NCI-H146 treated with DMSO at 0.1 percent for 48 hours (cell line): ENCODE measurements at regions not wholly inside any gene's neighbourhood (a gene's known extent, or its start where the extent isn't known, plus 50 kb on each side); places are given as distances from the start of the nearest gene placed in this dataset.
"Not testable (repeated sequence)": the region's sequence is repeated elsewhere in the genome, so short reads cannot be mapped to it uniquely, and the experiment has no call there.

Experiments
- DNase-seq: peaks from one replicate; lab custom pipeline; 2025; ENCODE audit not compliant: unreplicated experiment; lab: John Stamatoyannopoulos, UW

DNA sequence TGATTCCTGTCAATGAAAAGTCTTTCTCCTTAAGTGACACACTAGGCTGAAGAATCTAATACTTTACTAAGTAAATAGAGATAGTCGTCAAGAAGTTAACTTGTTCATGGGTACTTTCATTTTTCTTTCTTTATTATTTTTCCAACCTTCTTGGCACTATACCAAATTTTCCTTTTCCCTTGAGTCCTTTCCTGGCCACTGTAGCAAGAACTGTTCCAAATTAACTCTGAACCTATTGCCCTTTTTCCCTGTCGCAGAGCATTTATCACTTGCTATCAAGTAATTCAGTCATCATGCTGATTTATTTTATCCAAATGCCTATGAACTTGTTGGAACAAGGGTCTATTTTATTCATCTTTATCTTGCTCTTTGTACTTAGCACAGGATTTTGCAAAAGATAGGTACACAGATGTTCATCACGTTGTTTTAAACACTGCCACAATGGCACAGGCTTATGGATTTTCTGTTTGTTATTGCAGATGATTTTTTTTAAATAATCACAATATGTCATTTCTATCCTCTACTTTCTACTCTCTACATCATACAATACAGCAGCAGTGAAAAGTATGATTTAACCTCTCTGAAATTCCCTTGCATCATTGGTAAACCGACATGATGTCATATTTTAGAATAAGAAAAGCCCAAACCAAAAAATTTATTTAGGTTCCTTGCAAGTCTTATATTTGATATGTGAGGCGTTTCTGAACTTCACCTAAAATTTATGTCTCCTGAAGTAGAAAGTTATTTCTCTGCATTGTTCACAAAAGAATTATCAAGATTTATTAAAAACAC, 2352.3 kb downstream of the PCDH7 start:
- DNase-seq, result no peak

DNA sequence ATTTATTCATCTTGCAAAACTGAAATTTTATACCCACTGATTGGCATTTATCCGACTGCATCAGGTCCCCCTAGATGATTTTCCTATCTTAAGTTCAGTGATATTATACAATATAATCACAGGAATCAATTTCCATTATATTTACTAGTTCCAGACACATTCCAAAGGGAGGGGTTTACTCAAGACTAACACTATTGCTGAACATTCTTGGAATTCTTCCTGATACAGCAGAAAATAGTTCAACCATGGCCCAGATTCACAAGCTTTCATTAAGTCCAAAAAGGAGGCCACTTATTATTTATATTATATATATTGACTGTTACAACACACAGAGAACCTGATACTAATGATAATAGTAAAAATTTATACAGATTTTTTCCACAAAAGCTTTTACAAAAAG, 2353.6 kb downstream of the PCDH7 start:
- DNase-seq, result no peak

DNA sequence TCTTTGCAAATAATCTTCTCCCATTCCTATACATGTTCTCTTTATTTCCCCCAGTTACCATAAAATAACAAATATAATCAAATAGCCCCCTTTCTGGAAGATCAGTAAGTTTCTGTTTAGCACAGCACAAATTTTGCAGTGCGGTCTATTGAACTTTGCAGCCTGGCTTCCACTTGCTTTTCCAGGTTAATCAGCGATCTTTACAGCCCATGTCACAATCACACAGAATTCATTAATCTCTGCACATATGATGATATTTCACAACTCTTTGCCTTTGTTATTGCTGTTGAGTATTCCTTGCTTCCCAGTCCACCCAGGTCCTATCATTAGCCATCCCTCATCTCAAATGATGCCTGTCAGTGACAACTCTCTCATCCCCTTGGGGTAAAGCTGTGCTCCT, 2358.0 kb downstream of the PCDH7 start:
- no peak for DNase-seq

DNA sequence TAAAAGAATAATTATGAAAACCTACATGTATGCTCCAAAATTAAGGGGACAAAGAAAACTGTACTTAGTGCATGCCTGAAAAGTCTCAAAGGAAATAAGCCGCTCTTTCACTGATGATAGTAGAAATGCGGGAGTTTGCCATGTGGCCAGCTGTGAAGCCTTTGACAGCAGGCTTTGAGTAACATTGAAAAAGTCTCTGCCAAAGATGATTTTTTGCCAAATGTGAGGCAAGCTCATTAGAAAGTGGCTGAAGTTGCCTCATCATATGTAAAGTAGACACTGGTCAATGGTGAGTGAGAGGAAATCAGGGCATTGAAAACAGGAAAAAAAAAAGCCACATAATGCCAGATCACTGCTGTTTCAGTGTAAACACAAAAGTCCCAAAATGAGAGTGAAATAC, 2360.1 kb downstream of the PCDH7 start:
- no peak for DNase-seq

DNA sequence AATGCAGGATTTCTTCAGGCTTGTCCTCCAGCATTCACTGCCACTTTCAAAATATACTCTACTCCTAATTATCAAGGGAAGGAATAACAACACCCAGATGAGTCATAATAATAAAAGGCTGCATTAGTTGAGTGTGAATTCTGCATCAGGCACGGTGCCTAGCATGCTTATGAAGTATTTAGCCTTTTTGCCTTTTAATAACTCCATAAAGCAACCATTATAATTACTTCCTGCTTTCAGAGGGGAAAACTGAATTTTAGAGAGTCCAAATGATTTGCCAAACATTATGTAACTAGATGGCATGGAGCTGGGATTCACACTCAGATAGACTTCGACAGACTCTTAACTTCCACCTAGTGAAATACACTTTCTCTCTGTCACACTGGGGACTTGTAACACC, 2365.5 kb downstream of the PCDH7 start:
- no peak for DNase-seq

DNA sequence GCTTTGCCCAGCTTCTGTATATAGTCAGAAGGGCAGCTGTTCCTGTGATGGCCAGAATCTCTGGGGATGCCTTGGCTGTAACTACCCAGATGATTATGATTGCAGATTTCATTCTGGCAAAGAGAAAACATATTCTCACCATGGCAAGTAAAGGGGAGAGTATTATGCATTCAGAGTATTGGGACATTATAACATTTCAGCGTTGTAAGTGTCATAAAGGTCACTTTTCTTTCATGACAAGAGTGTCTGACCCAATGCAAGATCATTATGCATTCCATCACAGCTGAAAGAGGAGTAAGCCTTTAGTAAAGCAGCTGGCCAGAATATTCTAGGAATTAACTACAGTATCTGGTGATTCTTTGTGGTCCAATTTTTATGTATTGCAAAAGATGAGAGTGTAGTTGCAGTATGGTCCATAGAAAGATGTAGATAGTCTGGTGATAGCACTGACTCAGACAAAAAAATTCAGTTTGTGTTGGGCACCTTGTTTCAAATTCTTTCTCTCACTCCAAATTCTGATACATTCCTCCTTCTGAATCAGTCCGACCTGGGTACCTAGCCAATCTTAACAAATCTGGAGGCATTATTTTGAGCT, 2366.3 kb downstream of the PCDH7 start:
- no peak for DNase-seq

DNA sequence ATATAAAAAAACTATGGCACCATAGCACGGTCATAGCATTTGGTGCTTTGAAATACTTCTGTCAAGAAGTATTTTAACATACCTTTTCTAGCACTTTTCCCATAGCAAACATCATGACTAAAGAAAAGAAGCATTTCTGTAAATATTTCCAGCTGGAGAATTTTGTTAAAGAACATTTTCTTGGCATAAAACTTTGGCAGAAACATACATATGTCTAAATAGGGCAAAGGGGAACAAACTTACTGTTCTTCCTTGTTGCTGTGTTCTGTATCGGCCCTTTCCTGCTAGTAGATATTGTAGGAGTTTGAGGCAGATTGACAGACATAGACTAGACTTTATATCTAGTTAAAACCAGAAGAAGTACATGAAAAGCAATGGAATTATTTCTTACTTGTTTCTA, 2368.5 kb downstream of the PCDH7 start:
- DNase-seq, result no peak

DNA sequence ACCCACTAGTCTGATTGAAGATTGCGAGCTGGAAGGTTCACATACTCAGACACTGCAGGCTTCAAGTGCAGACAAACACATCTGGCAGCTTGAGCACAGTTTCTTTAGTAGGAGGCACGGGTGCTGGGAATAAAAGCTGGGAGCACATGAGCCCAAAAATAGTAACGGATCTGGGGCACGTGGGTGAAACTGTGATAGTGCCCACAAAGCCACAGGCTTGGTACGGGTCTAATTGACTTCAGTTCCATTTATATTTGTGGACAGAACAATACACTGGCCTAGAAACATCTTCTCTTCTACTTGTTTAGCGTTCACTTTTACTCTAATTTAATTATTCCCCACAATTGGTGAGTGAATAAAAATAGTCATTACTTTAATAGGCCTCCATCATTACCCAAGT, 2370.7 kb downstream of the PCDH7 start:
- DNase-seq, result no peak

DNA sequence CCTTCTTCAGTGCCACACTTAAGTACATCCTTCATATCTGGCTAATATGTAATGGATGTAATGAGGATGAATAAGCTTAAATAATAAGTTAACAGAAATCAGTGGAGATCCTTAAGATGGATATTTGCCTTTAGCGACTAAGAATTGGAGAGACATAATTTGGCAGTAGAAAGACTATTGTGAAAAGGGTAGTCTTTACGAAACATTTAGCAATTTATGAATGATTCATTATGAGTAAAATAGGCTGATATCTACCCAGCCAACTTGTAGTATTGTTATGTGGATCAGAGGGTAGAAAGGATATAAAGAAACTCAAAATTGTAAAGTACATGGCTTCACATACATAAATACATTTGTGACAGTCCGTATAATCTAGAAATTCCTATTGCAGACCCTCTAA, 2371.8 kb downstream of the PCDH7 start:
- DNase-seq, result no peak

DNA sequence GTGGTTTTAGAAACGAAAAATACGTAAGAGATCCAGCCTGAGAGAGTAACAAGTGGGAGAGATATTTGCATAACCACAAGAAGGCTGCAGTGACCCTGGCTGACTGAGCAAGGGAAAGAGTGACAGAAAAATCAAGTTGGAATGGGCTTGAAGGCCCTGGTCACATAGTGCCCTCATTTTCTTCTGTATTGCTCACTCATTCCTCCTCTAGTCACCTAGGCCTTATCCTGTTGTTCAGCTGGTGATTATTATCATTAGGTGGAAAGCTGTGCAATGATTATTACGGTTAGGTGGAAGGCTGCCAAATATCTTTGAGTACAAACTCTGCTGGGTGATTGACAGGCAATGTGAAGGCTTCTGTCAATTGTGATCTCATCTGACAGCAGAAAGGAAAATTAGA, 2384.1 kb downstream of the PCDH7 start:
- DNase-seq, result no peak

DNA sequence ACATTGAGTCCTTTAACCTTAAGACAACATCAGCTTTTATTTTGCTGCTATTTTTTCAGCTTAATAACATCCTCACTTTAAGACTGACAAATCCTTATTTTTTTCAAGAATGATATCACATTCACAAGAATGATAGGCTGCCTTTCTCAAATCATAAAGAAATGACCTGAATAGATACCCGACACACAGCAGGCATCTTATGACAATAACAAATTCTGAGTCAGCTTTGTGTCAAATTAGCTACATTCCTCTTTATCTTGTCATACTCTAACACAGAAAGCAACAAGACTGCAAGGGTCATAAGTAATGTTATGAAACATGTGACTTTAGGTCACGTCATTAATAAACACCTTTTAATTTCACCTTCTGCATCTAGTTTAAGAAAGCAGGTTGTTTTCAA, 2387.6 kb downstream of the PCDH7 start:
- DNase-seq, result no peak

DNA sequence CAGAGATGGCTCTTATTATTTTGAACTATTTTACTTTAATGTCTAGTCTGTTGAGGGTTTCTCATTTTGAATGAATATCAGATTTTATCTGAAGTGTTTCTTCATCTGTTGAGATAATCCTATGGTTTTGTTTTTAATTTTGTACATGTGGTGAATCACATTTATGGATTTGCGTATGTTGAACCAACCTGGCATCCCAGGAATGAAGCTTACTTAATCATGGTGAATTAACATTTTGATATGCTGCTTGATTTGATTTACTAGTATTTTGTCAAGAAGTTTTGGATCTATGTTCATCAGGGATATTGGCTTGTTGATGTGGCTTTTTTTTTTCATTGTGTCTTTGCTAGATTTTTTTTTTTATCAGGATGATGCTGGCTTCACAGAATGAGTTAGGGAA, 2390.9 kb downstream of the PCDH7 start:
- no peak for DNase-seq

DNA sequence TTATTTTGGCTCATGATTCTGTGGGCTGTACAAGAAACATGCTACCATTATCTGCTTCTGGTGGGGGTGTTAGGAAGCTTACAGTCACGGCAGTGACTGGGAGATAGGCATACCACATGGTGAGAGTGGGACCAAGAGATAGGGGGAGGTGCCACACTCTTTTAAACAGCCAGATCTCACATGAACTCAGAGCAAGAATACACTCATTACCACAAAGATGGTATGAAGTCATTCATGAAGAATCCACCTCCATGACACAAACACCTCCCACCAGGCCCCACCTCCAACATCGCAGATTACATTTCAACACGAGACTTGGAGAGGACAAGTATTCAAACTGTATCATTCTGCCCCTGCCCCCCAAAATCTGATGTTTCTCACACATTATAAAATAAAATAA, 2396.7 kb downstream of the PCDH7 start:
- no peak for DNase-seq

DNA sequence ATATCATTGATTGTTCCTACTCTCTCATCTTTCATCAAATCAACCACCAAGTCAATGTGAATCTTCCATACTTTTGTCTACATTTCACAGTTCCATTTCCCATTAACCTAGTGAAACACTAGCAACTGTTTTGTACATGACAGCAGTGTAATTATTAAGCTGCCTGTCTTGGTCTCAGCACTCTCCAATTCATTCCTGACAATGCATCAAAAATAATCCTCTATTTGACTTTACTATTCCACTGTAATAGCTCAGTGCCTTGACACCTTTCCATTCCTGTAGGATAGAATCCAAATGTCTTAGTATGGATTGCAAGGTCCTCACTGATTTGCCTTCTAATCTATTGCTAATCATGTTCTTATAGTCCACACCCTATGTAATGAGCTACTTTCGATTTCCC, 2405.8 kb downstream of the PCDH7 start:
- no peak for DNase-seq

DNA sequence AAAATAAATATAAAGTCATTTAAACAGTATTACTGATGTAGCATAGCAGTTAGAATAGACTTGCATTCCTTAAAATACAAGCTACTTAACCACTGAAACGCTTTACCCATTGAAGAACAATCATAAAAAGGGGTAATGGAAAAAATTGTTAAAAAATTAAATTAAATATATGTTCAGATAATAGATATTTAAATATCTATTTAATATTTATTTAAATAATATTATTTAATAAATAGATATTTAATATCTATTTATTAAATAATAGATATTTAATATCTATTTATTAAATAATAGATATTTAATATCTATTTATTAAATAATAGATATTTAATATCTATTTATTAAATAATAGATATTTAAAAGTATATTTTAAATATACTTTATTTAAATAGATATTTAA, 2410.5 kb downstream of the PCDH7 start:
- not testable (repeated sequence) for DNase-seq

DNA sequence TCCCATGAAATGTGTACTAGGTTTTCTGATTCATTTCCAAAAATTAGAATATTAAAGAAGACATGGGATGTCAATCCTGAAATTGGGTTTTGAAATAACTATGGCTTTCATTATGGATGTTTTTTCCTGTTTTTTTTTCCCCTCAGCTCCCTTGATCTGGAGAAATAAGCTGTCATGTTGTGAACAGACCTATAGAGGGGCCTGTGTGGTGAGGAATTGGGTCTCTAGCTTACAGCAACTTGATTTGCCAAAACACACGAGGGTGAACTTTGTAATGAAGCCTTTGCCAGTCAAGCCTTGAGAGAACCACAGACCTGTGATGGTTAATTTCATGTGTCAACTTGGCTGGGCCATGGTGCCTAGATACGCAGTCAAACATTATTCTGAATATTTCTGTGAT, 2413.6 kb downstream of the PCDH7 start:
- no peak for DNase-seq

DNA sequence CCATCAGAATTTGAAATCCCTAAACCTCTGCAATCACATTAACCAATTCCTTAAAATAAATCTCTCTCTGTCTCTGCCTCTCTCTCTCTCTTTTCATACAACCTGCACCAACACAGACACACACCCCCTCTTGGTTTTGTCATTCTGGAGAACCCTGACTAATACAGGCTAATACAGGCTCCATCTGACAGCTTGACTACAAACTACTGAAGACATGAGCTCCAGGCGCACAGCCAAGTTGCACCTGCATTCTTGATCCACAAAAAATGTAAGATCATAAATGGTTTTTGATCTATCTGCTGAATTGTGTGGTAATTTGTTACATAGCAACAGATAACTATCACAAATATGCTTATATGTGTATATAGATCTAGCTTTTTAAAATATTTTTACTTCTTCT, 2414.2 kb downstream of the PCDH7 start:
- DNase-seq, result no peak

DNA sequence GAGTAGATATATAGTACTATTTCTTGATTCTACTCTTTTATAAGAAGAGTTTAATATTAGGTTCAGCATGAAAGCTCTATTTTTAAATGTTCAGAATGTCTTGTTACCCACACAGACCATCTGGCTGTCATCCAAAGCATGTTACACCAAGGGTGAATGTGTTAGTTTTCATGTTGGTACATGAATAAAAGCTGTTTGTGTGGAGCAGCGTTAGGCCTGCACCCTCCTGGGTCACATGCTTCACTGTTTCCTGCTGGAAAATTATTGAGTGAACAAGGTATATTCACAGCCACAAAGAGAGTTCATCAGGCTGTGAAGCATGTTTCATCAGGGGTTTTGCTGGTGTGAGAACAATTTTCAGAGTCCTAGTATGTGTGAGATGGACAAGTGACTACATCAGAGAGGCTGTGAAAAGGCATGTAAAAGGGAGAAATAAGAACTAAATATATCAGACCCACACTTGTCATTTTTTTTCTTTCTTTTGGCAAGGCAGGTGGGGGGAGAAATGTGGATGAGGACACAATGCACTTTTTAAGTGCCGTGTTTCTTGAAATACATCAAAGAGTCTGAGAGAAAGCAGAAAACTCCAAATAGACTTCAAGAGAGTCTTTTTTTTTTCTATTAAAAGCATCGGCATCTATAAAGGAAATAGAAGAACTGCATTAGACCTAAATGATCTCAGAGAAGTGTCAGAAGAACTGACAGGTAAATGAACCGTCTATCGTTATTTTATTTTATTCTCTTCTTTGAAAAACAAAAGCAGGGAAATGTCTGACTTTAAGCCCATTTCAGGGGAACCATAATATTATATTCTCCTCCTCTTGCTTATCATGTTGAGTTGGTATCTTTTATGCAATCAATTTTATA, 2429.7 kb downstream of the PCDH7 start:
- DNase-seq, result no peak

DNA sequence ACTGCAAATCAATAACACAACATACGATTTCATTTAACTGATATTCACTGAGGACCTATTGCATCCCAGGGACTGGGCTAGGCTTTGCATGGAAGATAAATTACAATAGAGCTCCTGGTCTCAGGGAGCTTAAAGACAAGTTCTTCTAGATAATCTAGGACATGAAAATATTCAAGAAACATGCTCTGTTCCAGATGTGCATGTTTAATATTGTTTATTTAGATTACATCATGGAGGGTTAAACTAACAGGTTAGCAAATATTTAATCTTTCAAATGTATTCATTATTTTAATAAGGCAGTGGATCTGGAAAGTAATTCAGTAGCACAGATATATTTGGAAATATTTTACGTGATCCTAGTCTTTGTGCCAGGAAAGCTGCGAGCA, 2430.3 kb downstream of the PCDH7 start:
- no peak for DNase-seq

DNA sequence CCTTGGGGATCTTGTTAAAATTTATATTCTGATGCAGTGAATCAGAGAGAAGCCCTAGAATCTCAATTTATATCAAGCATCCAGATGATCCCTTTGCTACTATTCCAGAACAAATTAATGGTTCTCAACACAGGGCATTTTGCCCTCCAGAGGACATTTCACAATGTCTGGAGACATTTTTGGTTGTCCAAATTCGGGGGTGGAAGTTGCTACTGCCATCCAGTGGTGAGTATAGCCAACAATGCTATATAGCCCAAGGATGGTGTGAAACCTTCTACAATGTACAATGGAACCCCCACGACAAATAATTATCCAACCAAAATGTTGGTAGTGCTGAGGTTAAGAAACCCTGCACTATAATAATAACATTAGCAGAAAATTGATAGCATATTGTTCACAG, 2440.0 kb downstream of the PCDH7 start:
- no peak for DNase-seq

DNA sequence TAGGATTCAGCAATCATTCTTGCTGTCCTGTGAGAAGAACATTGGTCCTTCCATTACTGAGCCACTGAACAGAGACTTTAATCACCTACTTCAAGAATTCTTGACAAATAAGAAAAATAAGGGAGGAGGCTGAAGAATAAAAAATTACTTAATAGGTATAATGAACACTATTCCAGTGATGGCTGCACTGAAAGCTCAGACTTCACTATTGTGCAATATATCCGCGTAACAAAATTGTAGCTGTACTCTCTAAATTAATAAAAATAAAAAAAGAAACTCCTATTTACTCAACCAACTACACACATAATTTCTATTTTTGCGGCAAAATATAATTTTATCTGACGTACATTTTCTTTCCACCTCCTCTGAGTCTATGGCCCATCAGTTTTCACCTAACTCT, 2441.0 kb downstream of the PCDH7 start:
- DNase-seq, result no peak

DNA sequence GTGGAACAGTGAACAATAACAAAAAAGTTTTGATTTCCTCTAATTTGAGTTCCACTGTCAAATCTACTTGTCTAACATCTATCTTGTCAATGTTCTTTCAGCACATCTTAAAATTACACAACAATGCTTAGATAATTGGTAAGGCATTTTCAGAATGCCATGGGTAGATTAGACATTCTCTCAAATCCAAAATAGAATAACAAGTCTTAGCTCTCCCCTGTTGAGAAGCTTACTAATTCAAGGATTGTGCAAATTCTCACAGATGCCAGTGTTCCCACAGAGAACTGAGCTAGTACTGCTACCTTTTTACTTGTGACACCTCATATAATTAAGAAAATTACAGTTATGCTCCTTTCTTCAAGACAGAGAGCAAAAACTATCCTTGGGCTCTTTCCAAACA, 2442.0 kb downstream of the PCDH7 start:
- DNase-seq, result no peak
